ENCODE measurements at regions not wholly inside any gene's neighbourhood (a gene's known extent, or its start where the extent isn't known, plus 50 kb on each side); places are given as distances from the start of the nearest gene placed in this dataset.
"Not testable (repeated sequence)": the region's sequence is repeated elsewhere in the genome, so short reads cannot be mapped to it uniquely, and the experiment has no call there.

DNA sequence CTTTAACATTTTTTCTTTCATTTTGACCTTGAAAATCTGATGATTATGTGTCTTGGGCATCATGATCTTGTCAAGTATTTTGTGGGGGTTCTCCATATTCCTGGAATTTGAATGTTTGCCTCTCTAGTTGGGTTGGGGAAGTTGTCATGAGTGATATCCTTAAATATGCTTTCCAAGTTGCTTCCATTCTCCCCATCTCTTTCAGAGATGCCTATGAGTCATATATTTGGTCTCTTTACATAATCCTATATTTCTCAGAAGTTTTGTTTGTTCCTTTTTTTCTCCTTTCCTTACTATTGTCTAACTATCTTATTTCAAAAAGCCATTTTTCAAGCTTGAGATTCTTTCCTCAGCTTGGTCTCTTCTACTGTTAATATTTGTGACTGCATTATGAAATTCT lies 69.0 kb upstream of the CCDC80 start:
- POLR2A ChIA-PET = interaction anchor here (0.7 kb wide), 1 partner anchor 145 kb away, joined by 3 read pairs; no protein-coding TSS in a partner anchor
- Mint-ChIP-seq H3K9me3 (peaks cover 0 to 25% (median 12%) of the 10 kb centered on the region in 11 donors), H3K4me1 (no peaks in the 10 kb centered on the region), H3K36me3 (peaks cover 0 to 2% (median 0%) of the 10 kb centered on the region in 5 donors), H3K27ac (no peak overlapping the region), H3K4me3 (no peak overlapping the region), H3K27me3 (peaks cover 7 to 53% (median 27%) of the 10 kb centered on the region in 5 donors)
- intact Hi-C loops (cut with micrococcal nuclease) = no loop called here
- no peaks in the 10 kb centered on the region for H3K36me3 ChIP-seq (ENCODE audit: control insufficient read depth in 2 of 3, insufficient read depth in 3 of 3, low read length in 3 of 3)
- no peaks in the 10 kb centered on the region for H3K9me3 ChIP-seq (ENCODE audit: control insufficient read depth in 2 of 3, low read length in 3 of 3)
- DNase-seq = no peak
- H3K27ac ChIP-seq (ENCODE audit: low read depth, low read length) = no peak overlapping the region
- H3K4me3 ChIP-seq (ENCODE audit: low read length) = no peak overlapping the region
- ATAC-seq = no peak
- H3K27me3 ChIP-seq (ENCODE audit: control insufficient read depth in 2 of 2, insufficient read depth in 2 of 2, low read length in 2 of 2) = no peaks in the 10 kb centered on the region
- CTCF ChIA-PET = no interaction called here
- no peaks in the 10 kb centered on the region for H3K4me1 ChIP-seq (ENCODE audit: control insufficient read depth in 2 of 2, insufficient read depth in 2 of 2, low read length in 2 of 2)

DNA sequence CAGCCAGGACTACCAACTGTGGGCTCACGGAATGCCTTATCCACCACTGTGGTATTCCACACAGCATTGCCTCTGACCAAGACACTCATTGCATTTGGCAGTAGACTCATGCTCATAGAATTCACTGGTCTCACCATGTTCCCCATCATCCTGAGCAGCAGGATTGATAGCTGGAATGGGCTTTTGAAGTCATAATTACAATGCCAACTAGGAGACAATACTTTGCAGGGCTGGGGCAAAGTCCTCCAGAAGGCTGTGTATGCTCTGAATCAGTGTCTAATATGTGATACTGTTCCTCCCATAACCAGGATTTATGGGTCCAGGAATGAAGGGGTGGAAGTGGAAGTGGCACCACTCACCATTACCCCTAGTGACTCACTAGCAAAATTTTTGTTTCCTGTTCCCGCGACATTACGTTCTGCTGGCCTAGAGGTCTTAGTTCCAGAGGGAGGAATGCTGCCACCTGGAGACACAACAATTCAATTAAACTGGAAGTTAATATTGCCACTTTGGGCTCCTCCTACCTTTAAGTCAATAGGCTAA lies 58.6 kb upstream of the CCDC80 start:
- Histone ChIP-seq H3K27me3 (ENCODE audit: control insufficient read depth in 2 of 2, insufficient read depth in 2 of 2, low read length in 2 of 2) (no peaks in the 10 kb centered on the region), H3K4me1 (ENCODE audit: control insufficient read depth in 2 of 2, insufficient read depth in 2 of 2, low read length in 2 of 2) (no peaks in the 10 kb centered on the region), H3K36me3 (ENCODE audit: control insufficient read depth in 2 of 3, insufficient read depth in 3 of 3, low read length in 3 of 3) (no peaks in the 10 kb centered on the region), H3K27ac (ENCODE audit: low read depth, low read length) (no peak overlapping the region), H3K4me3 (ENCODE audit: low read length) (no peak overlapping the region), H3K9me3 (ENCODE audit: control insufficient read depth in 2 of 3, low read length in 3 of 3) (no peaks in the 10 kb centered on the region)
- H3K9me3 Mint-ChIP-seq = peaks cover 0 to 7% (median 4%) of the 10 kb centered on the region in 11 donors
- ChIA-PET POLR2A (no interaction called here), CTCF (no interaction called here)
- ATAC-seq (no peak), DNase-seq (no peak)
- H3K27ac Mint-ChIP-seq = no peak overlapping the region
- no peak overlapping the region for H3K4me3 Mint-ChIP-seq
- intact Hi-C loops (cut with micrococcal nuclease) = loop anchor here in 1 of 2 donors (5.0 kb wide), 1 partner anchor 57 kb away; the partner anchor contains the start of gene CCDC80
- H3K4me1 Mint-ChIP-seq = no peaks in the 10 kb centered on the region
- H3K27me3 Mint-ChIP-seq = peaks cover 9 to 37% (median 25%) of the 10 kb centered on the region in 5 donors
- no peaks in the 10 kb centered on the region for H3K36me3 Mint-ChIP-seq

DNA sequence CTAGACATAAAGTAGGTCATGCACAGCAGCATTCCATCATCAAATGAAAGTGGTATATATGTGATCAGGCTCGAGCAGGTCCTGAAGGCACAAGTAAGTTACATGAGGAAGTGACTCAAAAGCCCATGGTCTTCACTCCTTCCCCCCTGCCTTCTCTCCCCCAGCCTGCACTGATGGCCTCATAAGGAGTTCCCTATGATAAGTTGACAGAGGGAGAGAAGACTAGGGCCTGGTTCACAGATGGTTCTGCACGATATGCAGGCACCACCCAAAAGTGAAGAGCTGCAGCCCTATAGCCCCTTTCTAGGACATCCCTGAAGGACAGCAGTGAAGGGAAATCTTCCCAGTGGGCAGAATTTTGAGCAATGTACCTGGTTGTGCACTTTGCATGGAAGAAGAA lies 57.5 kb upstream of the CCDC80 start:
- POLR2A ChIA-PET; H3K36me3 ChIP-seq (ENCODE audit: control insufficient read depth in 2 of 3, insufficient read depth in 3 of 3, low read length in 3 of 3); DNase-seq; H3K4me1 ChIP-seq (ENCODE audit: control insufficient read depth in 2 of 2, insufficient read depth in 2 of 2, low read length in 2 of 2); H3K4me3 Mint-ChIP-seq; ATAC-seq; H3K4me1 Mint-ChIP-seq; H3K27ac ChIP-seq (ENCODE audit: low read depth, low read length); CTCF ChIA-PET; H3K36me3 Mint-ChIP-seq; H3K27me3 ChIP-seq (ENCODE audit: control insufficient read depth in 2 of 2, insufficient read depth in 2 of 2, low read length in 2 of 2); H3K4me3 ChIP-seq (ENCODE audit: low read length); H3K9me3 ChIP-seq (ENCODE audit: control insufficient read depth in 2 of 3, low read length in 3 of 3): not testable (repeated sequence)
- H3K27me3 Mint-ChIP-seq = peaks cover 9 to 27% (median 17%) of the 10 kb centered on the region in 5 donors
- intact Hi-C loops (cut with micrococcal nuclease) = loop anchor here in 1 of 2 donors (5.0 kb wide), 1 partner anchor 56 kb away; the partner anchor contains the start of gene CCDC80
- peaks cover 0 to 11% (median 0%) of the 10 kb centered on the region in 11 donors for H3K9me3 Mint-ChIP-seq
- peak overlapping the region in 1 of 9 donors; percentile 12 for H3K27ac Mint-ChIP-seq

DNA sequence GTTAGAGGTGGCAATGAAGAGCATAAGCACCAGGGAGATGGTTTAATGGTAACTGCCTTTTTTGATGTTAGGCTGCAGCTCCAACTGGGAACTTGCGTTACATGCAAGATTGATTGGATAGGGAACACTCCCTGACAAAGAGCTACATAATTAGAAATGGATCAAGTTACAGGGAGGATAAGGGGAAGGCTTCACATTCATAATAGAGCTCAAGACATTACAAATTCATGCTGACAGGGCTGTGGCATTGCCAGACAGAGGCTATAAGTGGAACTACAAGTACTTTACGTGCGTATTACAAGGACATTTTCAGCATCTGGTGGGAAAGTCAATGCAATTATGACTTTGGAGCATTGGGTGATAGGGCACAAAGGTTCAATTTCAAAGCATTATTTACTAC lies 55.3 kb upstream of the CCDC80 start:
- DNase-seq; H3K27ac Mint-ChIP-seq; H3K4me1 Mint-ChIP-seq; H3K27me3 ChIP-seq (ENCODE audit: control insufficient read depth in 2 of 2, insufficient read depth in 2 of 2, low read length in 2 of 2); H3K9me3 ChIP-seq (ENCODE audit: control insufficient read depth in 2 of 3, low read length in 3 of 3); H3K4me1 ChIP-seq (ENCODE audit: control insufficient read depth in 2 of 2, insufficient read depth in 2 of 2, low read length in 2 of 2); H3K36me3 ChIP-seq (ENCODE audit: control insufficient read depth in 2 of 3, insufficient read depth in 3 of 3, low read length in 3 of 3); CTCF ChIA-PET; H3K4me3 ChIP-seq (ENCODE audit: low read length); H3K4me3 Mint-ChIP-seq; ATAC-seq; H3K27ac ChIP-seq (ENCODE audit: low read depth, low read length); H3K36me3 Mint-ChIP-seq; H3K27me3 Mint-ChIP-seq; POLR2A ChIA-PET: not testable (repeated sequence)
- intact Hi-C loops (cut with micrococcal nuclease) = loop anchor here in 1 of 2 donors (5.0 kb wide), 1 partner anchor 54 kb away; the partner anchor contains the start of gene CCDC80
- peaks cover 0 to 17% (median 0%) of the 10 kb centered on the region in 11 donors for H3K9me3 Mint-ChIP-seq

DNA sequence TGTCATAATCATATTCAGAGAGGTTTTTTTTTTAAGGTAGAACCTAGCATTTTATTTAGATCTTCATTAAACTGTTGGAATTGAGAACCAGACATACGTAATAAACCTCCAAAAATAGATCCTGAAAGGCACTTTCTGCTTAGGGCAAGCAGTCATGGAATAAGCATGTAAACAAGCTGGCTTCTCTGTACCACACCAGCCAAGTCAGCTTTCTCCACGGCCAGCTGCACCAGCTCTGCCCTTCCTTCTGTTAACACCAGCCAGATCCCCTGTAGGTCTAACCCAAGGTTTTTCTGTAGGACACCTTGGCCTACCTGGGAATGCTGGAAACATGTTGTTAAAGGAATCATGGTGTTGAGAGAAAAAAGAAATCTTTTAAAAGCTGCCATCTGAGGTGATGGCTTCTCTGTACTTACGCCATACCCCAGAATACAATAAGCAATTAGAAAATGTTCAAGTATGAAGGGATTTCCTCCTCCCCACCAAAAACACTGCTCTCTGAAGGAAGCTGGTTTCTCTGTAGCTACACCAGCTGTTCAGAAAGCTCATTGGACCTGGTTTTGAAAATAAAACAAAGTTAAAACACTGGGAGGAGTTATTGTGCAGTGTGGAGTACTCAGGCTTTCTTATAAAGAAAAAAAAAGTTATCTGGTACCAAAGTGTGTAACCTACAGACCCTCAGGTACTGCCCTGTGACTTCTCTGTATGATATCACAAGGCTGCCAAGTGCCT lies 54.6 kb upstream of the CCDC80 start:
- not testable (repeated sequence) for H3K27me3 ChIP-seq (ENCODE audit: control insufficient read depth in 2 of 2, insufficient read depth in 2 of 2, low read length in 2 of 2); ATAC-seq
- intact Hi-C loops (cut with micrococcal nuclease) = loop anchor here in 1 of 2 donors (5.0 kb wide), 1 partner anchor 53 kb away; the partner anchor contains the start of gene CCDC80

DNA sequence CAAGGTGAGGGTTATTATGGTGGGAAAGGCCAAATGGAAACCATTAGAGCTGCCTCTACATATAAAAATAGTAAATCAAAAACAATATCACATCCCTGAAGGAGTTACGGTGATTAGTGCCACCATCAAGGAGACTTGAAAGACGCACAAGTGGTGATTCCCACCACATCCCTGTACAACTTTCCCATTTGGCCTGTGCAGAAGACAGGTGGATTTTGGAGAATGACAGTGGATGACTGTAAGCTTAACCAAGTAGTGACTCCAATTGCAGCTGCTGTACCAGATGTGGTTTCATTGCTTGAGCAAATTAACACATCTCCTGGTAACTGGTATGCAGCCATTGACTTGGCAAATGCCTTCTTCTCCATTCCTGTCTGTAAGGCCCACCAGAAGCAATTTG lies 54.0 kb upstream of the CCDC80 start:
- peaks cover 0 to 10% (median 0%) of the 10 kb centered on the region in 5 donors for H3K36me3 Mint-ChIP-seq
- H3K4me3 Mint-ChIP-seq; DNase-seq; H3K9me3 ChIP-seq (ENCODE audit: control insufficient read depth in 2 of 3, low read length in 3 of 3); H3K27ac Mint-ChIP-seq; POLR2A ChIA-PET; H3K27me3 Mint-ChIP-seq; H3K36me3 ChIP-seq (ENCODE audit: control insufficient read depth in 2 of 3, insufficient read depth in 3 of 3, low read length in 3 of 3); ATAC-seq; H3K4me3 ChIP-seq (ENCODE audit: low read length); H3K27me3 ChIP-seq (ENCODE audit: control insufficient read depth in 2 of 2, insufficient read depth in 2 of 2, low read length in 2 of 2); H3K27ac ChIP-seq (ENCODE audit: low read depth, low read length); H3K4me1 ChIP-seq (ENCODE audit: control insufficient read depth in 2 of 2, insufficient read depth in 2 of 2, low read length in 2 of 2): not testable (repeated sequence)
- intact Hi-C loops (cut with micrococcal nuclease) = loop anchor here in 1 of 2 donors (5.0 kb wide), 1 partner anchor 53 kb away; the partner anchor contains the start of gene CCDC80
- peaks cover 0 to 20% (median 0%) of the 10 kb centered on the region in 11 donors for H3K9me3 Mint-ChIP-seq
- peaks cover 0 to 14% (median 2%) of the 10 kb centered on the region in 7 donors for H3K4me1 Mint-ChIP-seq
- CTCF ChIA-PET = interaction anchor here (0.6 kb wide), 1 partner anchor 471 kb away, joined by 3 read pairs; no protein-coding TSS in a partner anchor

More for the DNA sequence above, 54.6 kb upstream of the CCDC80 start:
- peaks cover 0 to 20% (median 0%) of the 10 kb centered on the region in 11 donors for H3K9me3 Mint-ChIP-seq
- DNase-seq; H3K4me3 ChIP-seq (ENCODE audit: low read length); CTCF ChIA-PET; H3K4me3 Mint-ChIP-seq; H3K4me1 ChIP-seq (ENCODE audit: control insufficient read depth in 2 of 2, insufficient read depth in 2 of 2, low read length in 2 of 2); H3K27ac ChIP-seq (ENCODE audit: low read depth, low read length); H3K36me3 ChIP-seq (ENCODE audit: control insufficient read depth in 2 of 3, insufficient read depth in 3 of 3, low read length in 3 of 3); H3K4me1 Mint-ChIP-seq; POLR2A ChIA-PET; H3K27ac Mint-ChIP-seq; H3K9me3 ChIP-seq (ENCODE audit: control insufficient read depth in 2 of 3, low read length in 3 of 3); H3K27me3 Mint-ChIP-seq: not testable (repeated sequence)
- peaks cover 0 to 10% (median 0%) of the 10 kb centered on the region in 5 donors for H3K36me3 Mint-ChIP-seq

Data from naive thymus-derived CD4-positive, alpha-beta T cell (primary cell).